ENCODE measurements at regions not wholly inside any gene's neighbourhood (a gene's known extent, or its start where the extent isn't known, plus 50 kb on each side); places are given as distances from the start of the nearest gene placed in this dataset.
A peak's percentile ranks its signal among the peaks of the same experiment; 100 is the strongest.
"Not testable (repeated sequence)": the region's sequence is repeated elsewhere in the genome, so short reads cannot be mapped to it uniquely, and the experiment has no call there.

- Histone ChIP-seq H3K4me1 (ENCODE audit: control insufficient read depth, insufficient read depth, low read length, poor library complexity, severe bottlenecking) (peaks cover 3% of the 10 kb centered on the region), H3K27ac (ENCODE audit: low read depth, low read length, severe bottlenecking) (no peak overlapping the region), H3K4me3 (ENCODE audit: extremely low read depth, insufficient read depth, low read length, poor library complexity, severe bottlenecking) (no peak overlapping the region), H3K36me3 (ENCODE audit: control insufficient read depth, insufficient read depth, low read length) (no peaks in the 10 kb centered on the region), H3K9me3 (ENCODE audit: control insufficient read depth, low read length) (no peaks in the 10 kb centered on the region)
- WGBS, 2 experiments (ENCODE audit: insufficient coverage in 2 of 2), result 88 to 100% methylated on average over 2 of the region's 2 CpGs
Observed at GRCh38 chr10:21110358-21110757, 213.2 kb upstream of the NEBL start.

- H3K4me1 ChIP-seq (ENCODE audit: control insufficient read depth, insufficient read depth, low read length, poor library complexity, severe bottlenecking); H3K9me3 ChIP-seq (ENCODE audit: control insufficient read depth, low read length); H3K27ac ChIP-seq (ENCODE audit: low read depth, low read length, severe bottlenecking); H3K4me3 ChIP-seq (ENCODE audit: extremely low read depth, insufficient read depth, low read length, poor library complexity, severe bottlenecking); H3K36me3 ChIP-seq (ENCODE audit: control insufficient read depth, insufficient read depth, low read length): not testable (repeated sequence)
- WGBS, 2 experiments (ENCODE audit: insufficient coverage in 2 of 2), result 93% methylated on average over 3 of the region's 4 CpGs; no CpG with 5 or more reads in 1 of the 2 experiments
Observed at GRCh38 chr10:21106931-21107330, 209.8 kb upstream of the NEBL start.

- not testable (repeated sequence) for H3K27ac ChIP-seq (ENCODE audit: low read depth, low read length, severe bottlenecking); H3K4me3 ChIP-seq (ENCODE audit: extremely low read depth, insufficient read depth, low read length, poor library complexity, severe bottlenecking); H3K36me3 ChIP-seq (ENCODE audit: control insufficient read depth, insufficient read depth, low read length); H3K4me1 ChIP-seq (ENCODE audit: control insufficient read depth, insufficient read depth, low read length, poor library complexity, severe bottlenecking); H3K9me3 ChIP-seq (ENCODE audit: control insufficient read depth, low read length)
- WGBS, 2 experiments (ENCODE audit: insufficient coverage in 2 of 2), result 83% methylated on average over 1 of the region's 3 CpGs; no CpG with 5 or more reads in 1 of the 2 experiments
Observed at GRCh38 chr10:21105331-21105730, 208.2 kb upstream of the NEBL start.

- Histone ChIP-seq H3K36me3 (ENCODE audit: control insufficient read depth, insufficient read depth, low read length) (no peaks in the 10 kb centered on the region), H3K4me3 (ENCODE audit: extremely low read depth, insufficient read depth, low read length, poor library complexity, severe bottlenecking) (no peak overlapping the region), H3K4me1 (ENCODE audit: control insufficient read depth, insufficient read depth, low read length, poor library complexity, severe bottlenecking) (no peaks in the 10 kb centered on the region), H3K27ac (ENCODE audit: low read depth, low read length, severe bottlenecking) (peak overlapping the region; percentile 1), H3K9me3 (ENCODE audit: control insufficient read depth, low read length) (no peaks in the 10 kb centered on the region)
- WGBS, 2 experiments (ENCODE audit: insufficient coverage in 2 of 2), result 96 to 100% methylated on average over 2 to 3 of the region's 7 CpGs
Observed at GRCh38 chr10:21100871-21101514, 203.9 kb upstream of the NEBL start.

GRCh38 chr10:21100190-21100589, 203.1 kb upstream of the NEBL start:
- H3K4me3 ChIP-seq (ENCODE audit: extremely low read depth, insufficient read depth, low read length, poor library complexity, severe bottlenecking), result no peak overlapping the region
- no peak overlapping the region for H3K27ac ChIP-seq (ENCODE audit: low read depth, low read length, severe bottlenecking)
- H3K36me3 ChIP-seq (ENCODE audit: control insufficient read depth, insufficient read depth, low read length), result no peaks in the 10 kb centered on the region
- 87 to 95% methylated on average over 10 of the region's 12 CpGs for whole genome bisulfite sequencing, 2 experiments (ENCODE audit: insufficient coverage in 2 of 2)
- no peaks in the 10 kb centered on the region for H3K4me1 ChIP-seq (ENCODE audit: control insufficient read depth, insufficient read depth, low read length, poor library complexity, severe bottlenecking)
- no peaks in the 10 kb centered on the region for H3K9me3 ChIP-seq (ENCODE audit: control insufficient read depth, low read length)

- Histone ChIP-seq H3K4me1 (ENCODE audit: control insufficient read depth, insufficient read depth, low read length, poor library complexity, severe bottlenecking) (no peaks in the 10 kb centered on the region), H3K4me3 (ENCODE audit: extremely low read depth, insufficient read depth, low read length, poor library complexity, severe bottlenecking) (no peak overlapping the region), H3K9me3 (ENCODE audit: control insufficient read depth, low read length) (no peaks in the 10 kb centered on the region), H3K27ac (ENCODE audit: low read depth, low read length, severe bottlenecking) (no peak overlapping the region), H3K36me3 (ENCODE audit: control insufficient read depth, insufficient read depth, low read length) (no peaks in the 10 kb centered on the region)
- 87 to 95% methylated on average over 4 of the region's 6 CpGs for WGBS, 2 experiments (ENCODE audit: insufficient coverage in 2 of 2)
Observed at GRCh38 chr10:21099291-21100062, 202.4 kb upstream of the NEBL start.

- H3K36me3 ChIP-seq (ENCODE audit: control insufficient read depth, insufficient read depth, low read length), result no peaks in the 10 kb centered on the region
- H3K27ac ChIP-seq (ENCODE audit: low read depth, low read length, severe bottlenecking), result peak overlapping the region; percentile 11
- no peak overlapping the region for H3K4me3 ChIP-seq (ENCODE audit: extremely low read depth, insufficient read depth, low read length, poor library complexity, severe bottlenecking)
- WGBS, 2 experiments (ENCODE audit: insufficient coverage in 2 of 2), result 92 to 100% methylated on average over 4 of the region's 5 CpGs
- H3K4me1 ChIP-seq (ENCODE audit: control insufficient read depth, insufficient read depth, low read length, poor library complexity, severe bottlenecking), result no peaks in the 10 kb centered on the region
- no peaks in the 10 kb centered on the region for H3K9me3 ChIP-seq (ENCODE audit: control insufficient read depth, low read length)
Observed at GRCh38 chr10:21097926-21098355, 200.8 kb upstream of the NEBL start.

GRCh38 chr10:21095494-21096055, 198.5 kb upstream of the NEBL start:
- no peaks in the 10 kb centered on the region for H3K9me3 ChIP-seq (ENCODE audit: control insufficient read depth, low read length)
- no peaks in the 10 kb centered on the region for H3K4me1 ChIP-seq (ENCODE audit: control insufficient read depth, insufficient read depth, low read length, poor library complexity, severe bottlenecking)
- no peaks in the 10 kb centered on the region for H3K36me3 ChIP-seq (ENCODE audit: control insufficient read depth, insufficient read depth, low read length)
- H3K4me3 ChIP-seq (ENCODE audit: extremely low read depth, insufficient read depth, low read length, poor library complexity, severe bottlenecking), result no peak overlapping the region
- no peak overlapping the region for H3K27ac ChIP-seq (ENCODE audit: low read depth, low read length, severe bottlenecking)
- 100% methylated on average over 1 to 2 of the region's 3 CpGs for WGBS, 2 experiments (ENCODE audit: insufficient coverage in 2 of 2)

GRCh38 chr10:21095073-21095472, 198.0 kb upstream of the NEBL start:
- Histone ChIP-seq H3K9me3 (ENCODE audit: control insufficient read depth, low read length) (no peaks in the 10 kb centered on the region), H3K36me3 (ENCODE audit: control insufficient read depth, insufficient read depth, low read length) (no peaks in the 10 kb centered on the region), H3K4me3 (ENCODE audit: extremely low read depth, insufficient read depth, low read length, poor library complexity, severe bottlenecking) (no peak overlapping the region), H3K27ac (ENCODE audit: low read depth, low read length, severe bottlenecking) (no peak overlapping the region), H3K4me1 (ENCODE audit: control insufficient read depth, insufficient read depth, low read length, poor library complexity, severe bottlenecking) (no peaks in the 10 kb centered on the region)
- 80 to 100% methylated on average over 1 to 2 of the region's 3 CpGs for WGBS, 2 experiments (ENCODE audit: insufficient coverage in 2 of 2)

GRCh38 chr10:21092683-21093524, 195.8 kb upstream of the NEBL start:
- 87 to 100% methylated on average over 3 of the region's 5 CpGs for WGBS, 2 experiments (ENCODE audit: insufficient coverage in 2 of 2)
- Histone ChIP-seq H3K9me3 (ENCODE audit: control insufficient read depth, low read length) (no peaks in the 10 kb centered on the region), H3K36me3 (ENCODE audit: control insufficient read depth, insufficient read depth, low read length) (no peaks in the 10 kb centered on the region), H3K27ac (ENCODE audit: low read depth, low read length, severe bottlenecking) (no peak overlapping the region), H3K4me1 (ENCODE audit: control insufficient read depth, insufficient read depth, low read length, poor library complexity, severe bottlenecking) (no peaks in the 10 kb centered on the region), H3K4me3 (ENCODE audit: extremely low read depth, insufficient read depth, low read length, poor library complexity, severe bottlenecking) (no peak overlapping the region)

Measured in mesodermal cell (in vitro differentiated cells).